ENCODE measurements at regions not wholly inside any gene's neighbourhood (a gene's known extent, or its start where the extent isn't known, plus 50 kb on each side); places are given as distances from the start of the nearest gene placed in this dataset.
"Not testable (repeated sequence)": the region's sequence is repeated elsewhere in the genome, so short reads cannot be mapped to it uniquely, and the experiment has no call there.

- no peak for DNase-seq
Observed at GRCh38 chr2:133624551-133624950, 56.3 kb upstream of the NCKAP5 start.

DNA sequence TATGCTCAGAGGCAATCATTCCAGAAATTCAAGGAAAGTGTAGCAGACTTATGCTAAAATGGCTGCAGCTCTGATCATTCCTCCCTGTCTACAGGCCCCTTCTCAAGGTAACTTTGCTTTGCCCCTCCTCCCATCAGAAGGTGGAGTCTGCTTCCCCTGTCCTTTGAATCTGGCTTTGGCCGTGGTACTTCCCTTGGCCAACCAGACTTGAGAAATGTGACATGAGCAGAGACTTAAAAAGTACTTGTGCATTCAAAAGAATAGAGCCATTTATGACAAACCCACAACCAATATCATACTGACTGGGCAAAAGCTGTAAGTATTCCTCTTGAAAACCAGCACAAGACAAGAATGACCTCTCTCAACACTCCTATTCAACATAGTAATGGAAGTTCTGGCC, 59.5 kb upstream of the NCKAP5 start:
- no peak for DNase-seq

DNA sequence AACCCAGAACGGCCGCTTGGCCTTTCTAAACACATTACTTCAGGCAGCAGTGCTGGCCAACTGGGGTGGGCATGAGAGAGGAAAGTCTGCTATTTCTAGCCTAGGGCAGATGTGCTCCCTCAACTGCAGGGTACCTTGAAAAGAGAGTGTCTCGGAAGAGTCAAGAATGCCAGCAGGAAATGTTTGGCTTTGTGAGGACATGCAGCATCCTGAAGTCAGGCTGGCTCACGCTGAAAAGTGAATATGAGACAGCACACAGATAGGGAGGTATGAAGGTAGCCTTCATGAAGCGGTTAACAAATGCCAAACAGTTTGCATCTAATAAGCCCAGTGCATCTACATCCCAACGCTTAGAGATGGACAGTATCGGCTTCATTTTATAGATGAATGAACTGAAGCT, 65.0 kb upstream of the NCKAP5 start:
- DNase-seq, result no peak

DNA sequence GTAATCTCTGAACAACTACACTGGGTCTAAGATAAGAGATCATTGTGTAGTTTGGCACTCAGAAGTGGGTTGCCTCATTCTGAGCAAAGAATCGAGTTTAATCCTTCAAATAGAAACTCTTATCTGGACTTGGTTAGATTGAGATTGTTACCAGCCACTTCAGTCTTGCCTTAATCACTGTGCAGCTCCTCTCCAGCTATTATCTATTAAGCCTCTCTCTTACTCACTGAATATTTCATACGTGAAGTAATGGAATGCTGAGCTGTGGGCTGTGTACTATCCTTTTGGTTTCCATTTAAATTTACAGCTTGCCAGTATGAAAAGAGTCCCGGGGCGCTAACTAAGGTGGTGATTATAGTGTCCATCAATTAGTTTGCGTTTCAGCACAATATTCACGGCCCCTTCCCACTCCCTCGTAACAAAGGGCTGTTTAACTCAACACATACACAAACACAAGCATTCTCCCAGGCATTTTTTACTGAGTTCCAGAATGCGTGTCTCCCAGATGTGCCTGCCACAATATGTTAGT, 65.7 kb upstream of the NCKAP5 start:
- DNase-seq, result no peak

GRCh38 chr2:133635131-133635530, 66.9 kb upstream of the NCKAP5 start:
- no peak for DNase-seq

- DNase-seq, result no peak
Observed at GRCh38 chr2:133636287-133636686, 68.0 kb upstream of the NCKAP5 start.

DNA sequence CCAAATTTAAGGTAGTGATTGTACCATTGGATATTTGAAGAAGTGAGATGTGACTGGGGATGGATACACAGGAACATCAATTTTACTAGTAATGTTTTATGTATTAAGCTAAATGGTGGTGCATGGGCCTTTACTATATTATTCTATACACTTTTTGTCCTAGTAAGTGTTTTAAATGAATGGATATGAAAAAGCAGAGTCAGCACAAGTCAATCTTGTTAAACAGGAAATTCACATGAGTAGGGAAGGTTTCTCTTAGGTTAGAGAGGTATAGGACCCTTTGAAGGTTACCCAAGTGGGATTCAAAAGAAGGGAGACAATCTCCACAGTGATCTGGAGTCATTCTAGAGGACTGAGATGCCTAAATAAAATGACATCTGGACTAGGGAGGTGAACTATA, 71.8 kb upstream of the NCKAP5 start:
- no peak for DNase-seq

- DNase-seq, result no peak
Observed at GRCh38 chr2:133641497-133641896, 73.2 kb upstream of the NCKAP5 start.

GRCh38 chr2:133641942-133642725, 73.9 kb upstream of the NCKAP5 start:
- no peak for DNase-seq

- DNase-seq, result no peak
Observed at GRCh38 chr2:133642791-133643191, 74.5 kb upstream of the NCKAP5 start.

- no peak for DNase-seq
Observed at GRCh38 chr2:133643863-133644262, 75.6 kb upstream of the NCKAP5 start.

DNA sequence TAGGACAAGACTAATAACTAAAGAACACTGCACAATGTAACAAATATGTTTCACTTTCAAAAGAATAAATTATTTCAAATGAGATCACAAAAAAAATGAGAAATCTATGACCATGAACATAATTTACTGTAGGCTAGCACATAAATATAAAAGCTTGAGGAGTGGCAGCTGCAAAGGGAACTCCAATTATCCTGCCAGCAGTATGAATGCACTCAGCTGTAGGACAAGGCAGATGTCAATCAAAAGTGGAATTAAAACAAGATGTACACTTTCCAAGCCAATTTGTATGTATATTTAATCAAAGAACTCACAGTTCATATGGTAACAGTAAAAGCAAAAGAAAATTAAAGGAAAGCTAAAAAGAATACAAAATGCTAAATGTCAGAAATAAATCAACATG, 76.6 kb upstream of the NCKAP5 start:
- DNase-seq, result no peak

- DNase-seq, result not testable (repeated sequence)
Observed at GRCh38 chr2:133647386-133647785, 79.1 kb upstream of the NCKAP5 start.

GRCh38 chr2:133651861-133652260, 83.6 kb upstream of the NCKAP5 start:
- DNase-seq, result no peak

DNA sequence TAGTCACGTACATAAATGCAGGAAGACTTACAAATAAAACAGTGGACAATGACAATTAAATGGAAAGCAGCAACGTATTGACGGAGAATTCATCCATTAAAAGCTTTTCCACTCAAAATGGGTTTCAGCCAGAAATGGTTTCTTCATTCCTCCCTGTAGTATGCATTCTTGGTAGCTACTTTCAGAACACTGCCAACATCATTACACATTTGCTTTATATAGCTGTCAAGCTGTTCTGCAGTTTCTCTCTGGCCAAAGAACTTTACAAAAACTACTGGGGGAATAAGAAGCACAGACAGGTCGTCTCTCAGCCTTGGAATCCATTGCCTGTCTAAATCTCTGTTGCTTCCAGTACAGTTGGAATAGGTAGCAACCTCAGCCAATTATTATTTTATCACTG, 84.1 kb upstream of the NCKAP5 start:
- no peak for DNase-seq

DNA sequence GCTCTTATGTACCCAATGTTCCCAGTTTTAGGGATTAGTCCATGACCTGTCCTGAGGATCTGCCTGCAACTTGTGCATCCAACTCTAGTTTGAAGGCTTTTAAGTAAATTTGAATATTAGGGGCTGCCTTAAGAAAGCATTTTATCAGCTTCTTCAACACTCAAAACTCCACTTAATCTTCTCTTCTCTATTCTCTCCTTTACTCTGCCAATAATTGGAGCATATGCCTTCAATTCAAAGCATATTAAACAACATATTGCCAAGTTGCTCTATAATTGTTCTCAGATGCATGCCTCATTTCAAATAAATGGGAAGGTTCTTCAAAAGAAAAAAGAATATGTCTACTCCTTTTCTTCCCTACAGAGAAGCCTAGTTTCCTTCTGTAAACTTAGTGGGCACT, 84.8 kb upstream of the NCKAP5 start:
- no peak for DNase-seq

DNA sequence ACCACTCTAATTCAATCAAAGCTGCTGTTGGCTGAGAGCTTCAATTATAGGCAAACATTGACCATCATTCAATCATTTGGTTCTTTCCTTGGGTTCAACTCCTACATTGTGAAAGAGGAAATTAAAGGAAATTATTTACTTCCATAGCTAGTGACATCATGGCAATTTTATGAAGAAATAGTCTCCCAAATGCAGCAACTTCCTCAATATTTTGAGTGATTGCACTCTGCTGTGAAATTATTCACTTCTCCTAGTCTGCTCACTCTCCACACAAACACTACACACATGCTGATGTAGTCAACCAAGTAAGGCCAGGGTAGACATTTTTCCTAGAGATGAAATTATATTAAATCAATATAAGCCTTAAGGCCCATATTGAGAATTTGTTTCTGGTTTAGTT, 86.7 kb upstream of the NCKAP5 start:
- DNase-seq, result no peak

DNA sequence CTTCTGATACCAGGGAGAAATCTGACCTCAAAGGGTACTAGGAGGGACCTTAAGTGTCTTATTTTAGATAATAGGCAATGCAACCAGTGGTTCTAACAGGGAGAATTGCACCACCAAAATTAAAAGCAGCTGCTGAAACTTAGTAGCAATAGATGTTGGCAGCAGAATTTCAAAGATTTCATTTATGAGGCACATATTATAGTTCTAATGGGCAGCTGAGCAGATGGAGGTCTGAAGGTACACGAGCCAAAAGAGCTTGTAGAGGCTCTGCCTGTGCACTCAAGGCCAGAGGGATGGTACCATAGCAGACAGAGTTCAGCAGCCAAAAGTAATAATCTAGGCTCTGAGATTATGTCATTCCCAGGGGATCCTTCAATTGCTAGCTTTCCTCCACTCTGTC, 87.3 kb upstream of the NCKAP5 start:
- DNase-seq, result no peak

GRCh38 chr2:133657591-133657990, 89.3 kb upstream of the NCKAP5 start:
- peak; percentile 71 for DNase-seq

DNA sequence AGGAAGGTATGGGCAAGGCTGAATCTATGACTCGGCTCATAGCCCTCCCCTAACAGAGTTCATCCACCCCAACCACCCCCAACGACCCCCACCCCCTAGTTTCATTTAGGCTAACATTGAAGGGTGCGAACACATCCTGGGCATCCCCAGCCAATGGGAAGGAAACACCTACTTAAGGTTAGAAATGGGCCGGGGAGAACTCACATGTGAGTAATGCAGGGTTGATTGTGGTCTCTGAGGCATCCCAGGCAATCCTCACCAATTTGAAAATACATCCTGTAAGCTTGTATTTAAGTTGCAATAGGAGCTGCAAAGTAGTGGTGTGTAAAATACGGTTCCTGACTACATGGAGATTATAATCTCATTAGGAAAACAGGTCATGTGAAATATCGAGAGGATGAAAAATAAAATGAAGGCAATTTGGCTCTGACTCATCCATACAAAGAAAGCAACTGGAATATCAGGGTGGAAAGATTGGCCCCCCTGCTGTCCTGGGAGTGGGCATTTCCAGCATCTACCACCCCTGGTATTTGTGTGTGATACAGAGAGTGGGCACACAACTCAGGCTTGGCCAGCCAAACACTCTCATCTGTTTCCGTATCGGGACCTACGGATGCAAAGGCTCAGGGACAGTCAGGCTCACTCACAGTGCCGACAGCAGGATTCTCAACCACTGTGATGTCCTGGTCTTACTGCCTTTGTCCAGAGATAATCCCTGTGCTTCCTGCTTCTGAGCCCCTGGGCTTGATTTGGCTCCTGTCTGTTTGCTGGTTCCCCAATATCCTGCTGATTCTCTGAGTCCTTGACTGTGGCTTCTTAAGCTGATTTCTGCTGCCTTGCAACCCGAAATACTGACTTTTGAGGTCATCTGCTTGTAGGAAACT, 90.0 kb upstream of the NCKAP5 start:
- peak; percentile 35 for DNase-seq

GRCh38 chr2:133660510-133660909, 92.2 kb upstream of the NCKAP5 start:
- no peak for DNase-seq

- DNase-seq, result no peak
Observed at GRCh38 chr2:133661392-133661791, 93.1 kb upstream of the NCKAP5 start.

- DNase-seq, result no peak
Observed at GRCh38 chr2:133666621-133667020, 98.4 kb upstream of the NCKAP5 start.

GRCh38 chr2:133667085-133667484, 98.8 kb upstream of the NCKAP5 start:
- DNase-seq, result no peak

Measured in T1000 (cell line).